Osteoblast (primary cell): ENCODE measurements at regions not wholly inside any gene's neighbourhood (a gene's known extent, or its start where the extent isn't known, plus 50 kb on each side); places are given as distances from the start of the nearest gene placed in this dataset.

Experiments used
- DNase-seq: peaks from one replicate; pipeline ENCODE4 v3.0.0; 2011; ENCODE audit warnings: low spot score, mixed read lengths; ENCODE audit not compliant: insufficient read length; ENCODE audit errors: missing footprints
- H2AFZ ChIP-seq: 2 replicates; pipeline ENCODE4 v1.6.0; 2011; ENCODE audit warnings: mild to moderate bottlenecking, low read length
- H3K27ac ChIP-seq: 2 replicates; pipeline ENCODE4 v1.5.1; 2011; ENCODE audit warnings: mild to moderate bottlenecking, low read depth, low read length, moderate library complexity
- H3K27me3 ChIP-seq: 2 replicates; pipeline ENCODE4 v1.6.0; 2012; ENCODE audit warnings: mild to moderate bottlenecking, control low read depth, inconsistent platforms, low read length, moderate library complexity; ENCODE audit not compliant: insufficient read depth
- H3K36me3 ChIP-seq: 2 replicates; pipeline ENCODE4 v1.5.1; 2011; ENCODE audit warnings: mild to moderate bottlenecking, low read length, control low read depth, moderate library complexity; ENCODE audit not compliant: insufficient read depth
- H3K4me1 ChIP-seq: 2 replicates; pipeline ENCODE4 v1.5.1; 2011; ENCODE audit warnings: mild to moderate bottlenecking, low read length, control low read depth, moderate library complexity; ENCODE audit not compliant: insufficient read depth
- H3K4me2 ChIP-seq: 2 replicates; pipeline ENCODE4 v1.6.0; 2011; ENCODE audit warnings: mild to moderate bottlenecking, low read length; ENCODE audit not compliant: insufficient read depth
- H3K4me3 ChIP-seq: fragments of 200-600 bp; sonication (generic); 3 replicates; pipeline ENCODE4 v1.5.1; 2012; ENCODE audit warnings: mild to moderate bottlenecking, low read length, inconsistent platforms; ENCODE audit not compliant: insufficient read depth
- H3K79me2 ChIP-seq: 2 replicates; pipeline ENCODE4 v1.6.0; 2012; ENCODE audit warnings: mild to moderate bottlenecking, low read length, control low read depth, inconsistent platforms; ENCODE audit not compliant: insufficient read depth
- H3K9me3 ChIP-seq: 2 replicates; pipeline ENCODE4 v1.5.1; 2011; ENCODE audit warnings: low read depth, low read length, control low read depth
- H4K20me1 ChIP-seq: 2 replicates; pipeline ENCODE4 v1.6.0; 2012; ENCODE audit warnings: mild to moderate bottlenecking, low read length, control low read depth; ENCODE audit not compliant: insufficient read depth
- TF ChIP-seq, protein P1 (sequence below): IDR thresholded peaks from 2 replicates; pipeline ENCODE4 v1.5.1; 2011; ENCODE audit warnings: mild to moderate bottlenecking, low read depth, low read length, moderate library complexity; ENCODE audit errors: extremely low read depth

DNA sequence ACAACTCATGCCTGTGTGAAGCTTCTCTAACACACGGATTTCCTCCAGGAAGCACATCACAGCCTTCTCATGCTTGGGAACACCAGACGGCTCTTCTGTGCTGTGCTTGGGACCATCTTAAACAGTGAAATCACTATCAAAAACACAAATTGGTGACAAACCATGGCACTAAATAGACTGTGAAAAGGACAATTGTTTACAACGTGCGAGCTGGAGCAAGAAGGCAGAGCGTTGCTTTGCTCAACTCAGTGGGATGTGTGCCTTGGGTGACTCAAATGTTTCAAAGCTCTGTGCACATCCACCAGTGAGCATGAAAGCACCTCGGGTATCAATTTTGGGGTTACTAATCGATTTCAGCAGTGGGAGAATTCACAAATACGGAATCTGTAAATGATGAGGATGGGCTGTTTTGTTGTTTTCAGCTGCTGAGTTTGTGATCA is 182.4 kb upstream of the ARL4C start:
- DNase-seq: no peak
- TF ChIP-seq, protein P1, sequence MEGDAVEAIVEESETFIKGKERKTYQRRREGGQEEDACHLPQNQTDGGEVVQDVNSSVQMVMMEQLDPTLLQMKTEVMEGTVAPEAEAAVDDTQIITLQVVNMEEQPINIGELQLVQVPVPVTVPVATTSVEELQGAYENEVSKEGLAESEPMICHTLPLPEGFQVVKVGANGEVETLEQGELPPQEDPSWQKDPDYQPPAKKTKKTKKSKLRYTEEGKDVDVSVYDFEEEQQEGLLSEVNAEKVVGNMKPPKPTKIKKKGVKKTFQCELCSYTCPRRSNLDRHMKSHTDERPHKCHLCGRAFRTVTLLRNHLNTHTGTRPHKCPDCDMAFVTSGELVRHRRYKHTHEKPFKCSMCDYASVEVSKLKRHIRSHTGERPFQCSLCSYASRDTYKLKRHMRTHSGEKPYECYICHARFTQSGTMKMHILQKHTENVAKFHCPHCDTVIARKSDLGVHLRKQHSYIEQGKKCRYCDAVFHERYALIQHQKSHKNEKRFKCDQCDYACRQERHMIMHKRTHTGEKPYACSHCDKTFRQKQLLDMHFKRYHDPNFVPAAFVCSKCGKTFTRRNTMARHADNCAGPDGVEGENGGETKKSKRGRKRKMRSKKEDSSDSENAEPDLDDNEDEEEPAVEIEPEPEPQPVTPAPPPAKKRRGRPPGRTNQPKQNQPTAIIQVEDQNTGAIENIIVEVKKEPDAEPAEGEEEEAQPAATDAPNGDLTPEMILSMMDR: no peak
- Histone ChIP-seq H3K27ac (peak overlapping the region; percentile 98), H3K9me3 (no peaks in the 10 kb centered on the region), H3K27me3 (no peaks in the 10 kb centered on the region), H3K4me2 (peak overlapping the region; percentile 87), H3K79me2 (no peaks in the 10 kb centered on the region), H3K4me3 (peak overlapping the region; percentile 57), H4K20me1 (no peaks in the 10 kb centered on the region), H3K36me3 (no peaks in the 10 kb centered on the region), H3K4me1 (peaks cover 50% of the 10 kb centered on the region), H2AFZ (peak overlapping the region; percentile 55)

DNA sequence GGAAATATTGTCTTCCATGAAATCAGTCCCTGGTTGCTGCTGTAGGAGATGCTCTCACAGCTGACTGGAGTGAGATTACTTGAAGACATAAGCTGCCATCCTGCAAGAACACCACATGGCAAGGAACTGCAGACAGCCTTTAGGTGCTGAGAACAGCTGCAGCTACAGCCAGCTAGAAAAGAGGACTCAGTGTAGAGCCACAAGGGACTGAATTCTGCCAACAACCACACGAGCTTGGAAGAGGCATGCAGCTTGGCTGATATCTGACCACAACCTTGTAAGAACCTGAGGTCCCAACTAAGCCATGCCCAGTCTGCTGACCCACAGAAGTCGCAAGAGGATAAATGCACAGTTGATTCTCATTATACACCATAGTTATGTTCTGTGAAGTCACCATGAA is 181.8 kb upstream of the ARL4C start:
- Histone ChIP-seq H3K4me1 (peaks cover 56% of the 10 kb centered on the region), H3K4me2 (peak overlapping the region; percentile 87), H3K4me3 (peak overlapping the region; percentile 57), H3K9me3 (no peaks in the 10 kb centered on the region), H2AFZ (no peak overlapping the region), H3K79me2 (no peaks in the 10 kb centered on the region), H3K27ac (peak overlapping the region; percentile 98), H3K36me3 (no peaks in the 10 kb centered on the region), H3K27me3 (no peaks in the 10 kb centered on the region), H4K20me1 (no peaks in the 10 kb centered on the region)
- DNase-seq: no peak
- TF ChIP-seq, protein P1: no peak

DNA sequence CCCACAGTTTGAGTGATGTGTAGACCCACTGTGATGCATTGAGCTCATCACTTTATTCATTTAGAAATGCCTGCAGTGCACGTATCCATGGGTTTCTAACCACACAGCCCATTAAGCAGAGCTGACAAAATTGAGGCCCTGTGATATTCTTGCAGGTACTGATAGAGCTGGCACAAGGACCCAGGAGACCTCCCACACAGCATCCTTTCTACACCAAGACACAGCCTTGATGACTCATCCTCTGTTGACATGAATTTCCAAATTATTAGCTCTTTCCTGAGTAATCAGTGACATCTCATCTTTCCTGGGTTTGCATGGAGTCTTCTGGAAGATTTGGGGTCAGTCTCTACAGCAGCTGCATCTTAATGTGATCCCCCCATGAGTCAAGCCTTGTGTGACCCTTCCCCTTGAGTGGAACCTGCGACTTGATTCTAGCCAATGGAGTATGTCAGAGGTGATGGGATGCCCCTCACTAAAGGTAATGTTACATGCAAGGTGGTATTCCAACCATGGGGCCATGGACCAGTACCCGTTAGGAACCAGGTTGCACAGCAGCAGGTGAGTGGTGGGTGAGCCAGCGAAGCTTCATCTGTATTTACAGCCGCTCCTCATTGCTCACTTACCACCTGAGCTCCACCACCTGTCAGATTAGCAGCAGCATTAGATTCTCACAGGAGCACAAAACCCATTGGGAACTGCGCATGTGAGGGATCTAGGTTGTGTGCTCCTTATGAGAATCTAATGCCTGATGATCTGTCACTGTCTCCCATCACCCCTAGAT is 181.1 kb upstream of the ARL4C start:
- DNase-seq: no peak
- H3K27me3 ChIP-seq: no peaks in the 10 kb centered on the region
- TF ChIP-seq, protein P1: no peak
- no peaks in the 10 kb centered on the region for H3K79me2 ChIP-seq
- no peaks in the 10 kb centered on the region for H3K36me3 ChIP-seq
- H3K27ac ChIP-seq: peak overlapping the region; percentile 98
- H3K9me3 ChIP-seq: no peaks in the 10 kb centered on the region
- H2AFZ ChIP-seq: no peak overlapping the region
- H3K4me1 ChIP-seq: peaks cover 58% of the 10 kb centered on the region
- no peak overlapping the region for H3K4me2 ChIP-seq
- no peaks in the 10 kb centered on the region for H4K20me1 ChIP-seq
- no peak overlapping the region for H3K4me3 ChIP-seq

DNA sequence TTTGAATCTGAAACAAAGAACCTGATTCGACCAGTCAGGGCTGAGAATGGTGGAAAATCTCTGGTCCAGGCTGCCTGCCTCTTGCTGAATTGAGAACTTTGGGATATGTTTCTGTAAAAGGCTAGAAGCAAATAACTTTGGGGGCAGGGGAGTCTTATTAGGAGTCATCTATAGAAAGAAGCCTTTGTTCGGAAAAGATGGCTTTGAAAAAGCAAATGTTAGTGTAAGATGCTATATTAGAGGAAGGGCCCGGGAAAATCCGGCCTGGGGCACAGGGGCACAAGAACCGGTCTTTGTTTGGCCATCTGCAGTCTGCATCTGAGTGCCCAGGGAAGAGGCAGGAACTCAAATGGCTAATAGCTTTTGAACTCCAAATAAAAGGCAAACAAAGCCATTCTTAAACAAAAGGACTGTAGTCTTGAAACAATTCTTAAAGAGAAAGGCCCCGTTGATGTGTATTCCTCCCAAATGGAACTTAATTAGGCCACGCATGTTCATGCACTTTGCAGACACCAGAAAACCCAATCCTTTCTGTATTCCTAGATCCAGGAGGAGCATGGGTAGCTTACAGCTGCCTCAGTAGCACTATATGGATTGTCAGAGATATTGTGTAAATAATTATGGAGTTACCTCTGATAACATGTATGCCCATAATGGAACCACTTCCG is 180.0 kb upstream of the ARL4C start:
- peaks cover 51% of the 10 kb centered on the region for H3K4me1 ChIP-seq
- no peak for DNase-seq

More for the DNA sequence above, 180.0 kb upstream of the ARL4C start:
- H3K4me3 ChIP-seq: no peak overlapping the region
- TF ChIP-seq, protein P1: no peak
- H3K36me3 ChIP-seq: no peaks in the 10 kb centered on the region
- H3K9me3 ChIP-seq: no peaks in the 10 kb centered on the region
- H4K20me1 ChIP-seq: no peaks in the 10 kb centered on the region
- no peak overlapping the region for H3K27ac ChIP-seq
- H3K79me2 ChIP-seq: no peaks in the 10 kb centered on the region
- H3K4me2 ChIP-seq: no peak overlapping the region
- H3K27me3 ChIP-seq: no peaks in the 10 kb centered on the region
- H2AFZ ChIP-seq: no peak overlapping the region
